Bronchial epithelial cell (primary cell): ENCODE measurements at regions not wholly inside any gene's neighbourhood (a gene's known extent, or its start where the extent isn't known, plus 50 kb on each side); places are given as distances from the start of the nearest gene placed in this dataset.
"Not testable (repeated sequence)": the region's sequence is repeated elsewhere in the genome, so short reads cannot be mapped to it uniquely, and the experiment has no call there.

Experiments
- DNase-seq: peaks from one replicate; pipeline ENCODE4 v3.0.0-alpha.2; 2010; ENCODE audit warnings: low read depth
- FAIRE-seq: peaks from 2 replicates; lab custom pipeline; 2011; peaks lifted over from hg19 to GRCh38; lab: Jason Lieb, UNC
- H3K27me3 ChIP-seq: 2 replicates; pipeline ENCODE4 v1.5.1; 2011; ENCODE audit warnings: low read length; ENCODE audit not compliant: control insufficient read depth, insufficient read depth
- H3K36me3 ChIP-seq: 2 replicates; pipeline ENCODE4 v1.5.1; 2011; ENCODE audit warnings: low read length; ENCODE audit not compliant: control insufficient read depth, insufficient read depth
- H3K4me3 ChIP-seq: 2 replicates; pipeline ENCODE4 v1.5.1; 2011; ENCODE audit warnings: mild to moderate bottlenecking, low read depth, low read length, control low read depth
- TF ChIP-seq, protein P1 (sequence below): IDR thresholded peaks from 2 replicates; pipeline ENCODE4 v1.5.1; 2011; ENCODE audit warnings: mild to moderate bottlenecking, moderate library complexity, low read length, control low read depth, inconsistent platforms; ENCODE audit not compliant: insufficient read depth, severe bottlenecking

DNA sequence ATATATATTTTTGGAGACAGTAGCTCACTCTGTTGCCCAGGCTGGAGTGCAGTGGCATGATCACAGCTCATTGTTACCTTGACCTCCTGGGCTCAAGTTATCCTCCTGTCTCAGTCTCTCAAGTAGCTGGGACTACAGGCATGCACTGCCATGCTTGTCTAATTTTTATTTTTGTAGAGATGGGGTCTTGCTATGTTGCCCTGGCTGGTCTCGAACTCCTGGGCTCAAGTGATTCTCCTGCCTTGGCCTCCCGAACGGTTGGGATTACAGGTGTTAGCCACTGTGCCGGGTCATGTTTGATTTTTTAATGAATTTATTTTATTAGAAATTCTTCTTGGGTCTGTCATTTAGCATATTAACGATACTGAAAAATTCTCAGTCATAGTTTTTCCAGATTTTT lies 70.5 kb downstream of the TMEM270 start:
- FAIRE-seq (no peak), DNase-seq (no peak)
- TF ChIP-seq, protein P1, sequence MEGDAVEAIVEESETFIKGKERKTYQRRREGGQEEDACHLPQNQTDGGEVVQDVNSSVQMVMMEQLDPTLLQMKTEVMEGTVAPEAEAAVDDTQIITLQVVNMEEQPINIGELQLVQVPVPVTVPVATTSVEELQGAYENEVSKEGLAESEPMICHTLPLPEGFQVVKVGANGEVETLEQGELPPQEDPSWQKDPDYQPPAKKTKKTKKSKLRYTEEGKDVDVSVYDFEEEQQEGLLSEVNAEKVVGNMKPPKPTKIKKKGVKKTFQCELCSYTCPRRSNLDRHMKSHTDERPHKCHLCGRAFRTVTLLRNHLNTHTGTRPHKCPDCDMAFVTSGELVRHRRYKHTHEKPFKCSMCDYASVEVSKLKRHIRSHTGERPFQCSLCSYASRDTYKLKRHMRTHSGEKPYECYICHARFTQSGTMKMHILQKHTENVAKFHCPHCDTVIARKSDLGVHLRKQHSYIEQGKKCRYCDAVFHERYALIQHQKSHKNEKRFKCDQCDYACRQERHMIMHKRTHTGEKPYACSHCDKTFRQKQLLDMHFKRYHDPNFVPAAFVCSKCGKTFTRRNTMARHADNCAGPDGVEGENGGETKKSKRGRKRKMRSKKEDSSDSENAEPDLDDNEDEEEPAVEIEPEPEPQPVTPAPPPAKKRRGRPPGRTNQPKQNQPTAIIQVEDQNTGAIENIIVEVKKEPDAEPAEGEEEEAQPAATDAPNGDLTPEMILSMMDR, result no peak
- Histone ChIP-seq H3K36me3 (no peaks in the 10 kb centered on the region), H3K4me3 (no peak overlapping the region), H3K27me3 (no peaks in the 10 kb centered on the region)

DNA sequence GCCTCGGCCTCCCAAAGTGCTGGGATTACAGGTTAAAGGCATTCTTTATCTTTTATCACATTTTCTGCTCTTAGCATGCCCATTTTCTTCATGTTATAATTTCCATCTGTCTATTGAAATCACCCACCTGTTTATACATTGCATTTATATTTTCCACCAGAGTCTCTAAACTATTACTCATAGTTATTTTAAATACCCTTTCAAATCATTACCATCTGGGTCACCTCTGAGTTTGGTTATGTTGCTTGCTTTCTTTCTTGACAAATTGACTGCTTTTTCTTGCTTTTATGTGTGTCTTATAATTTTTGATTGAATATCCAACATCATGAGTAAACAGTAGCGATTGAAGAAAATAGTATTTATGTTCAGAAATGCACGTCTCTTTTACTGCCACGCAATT lies 71.4 kb downstream of the TMEM270 start:
- no peaks in the 10 kb centered on the region for H3K36me3 ChIP-seq
- TF ChIP-seq, protein P1, result no peak
- no peak for FAIRE-seq
- H3K4me3 ChIP-seq, result no peak overlapping the region
- no peaks in the 10 kb centered on the region for H3K27me3 ChIP-seq
- no peak for DNase-seq

DNA sequence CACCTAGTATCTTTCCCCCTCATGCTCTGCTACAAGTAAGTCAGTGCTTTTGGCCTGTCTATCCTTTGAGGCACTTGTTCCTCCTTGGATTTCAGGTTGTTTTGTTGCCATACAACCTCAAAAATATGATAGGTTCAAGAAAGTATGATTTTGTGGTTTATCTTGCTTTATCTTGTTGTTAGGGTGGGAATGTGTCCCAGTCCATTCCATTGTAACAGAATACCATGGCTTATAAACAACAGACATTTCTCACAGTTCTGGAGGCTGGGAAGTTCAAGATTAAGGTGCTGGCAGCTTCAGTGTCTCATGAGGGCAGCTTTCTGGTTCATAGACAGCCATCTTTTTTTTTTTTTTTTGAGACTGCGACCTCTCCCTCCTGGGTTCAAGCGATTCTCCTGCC lies 72.1 kb downstream of the TMEM270 start:
- TF ChIP-seq, protein P1, result no peak
- FAIRE-seq, result no peak
- DNase-seq, result no peak
- no peaks in the 10 kb centered on the region for H3K36me3 ChIP-seq
- H3K4me3 ChIP-seq, result no peak overlapping the region
- no peaks in the 10 kb centered on the region for H3K27me3 ChIP-seq

DNA sequence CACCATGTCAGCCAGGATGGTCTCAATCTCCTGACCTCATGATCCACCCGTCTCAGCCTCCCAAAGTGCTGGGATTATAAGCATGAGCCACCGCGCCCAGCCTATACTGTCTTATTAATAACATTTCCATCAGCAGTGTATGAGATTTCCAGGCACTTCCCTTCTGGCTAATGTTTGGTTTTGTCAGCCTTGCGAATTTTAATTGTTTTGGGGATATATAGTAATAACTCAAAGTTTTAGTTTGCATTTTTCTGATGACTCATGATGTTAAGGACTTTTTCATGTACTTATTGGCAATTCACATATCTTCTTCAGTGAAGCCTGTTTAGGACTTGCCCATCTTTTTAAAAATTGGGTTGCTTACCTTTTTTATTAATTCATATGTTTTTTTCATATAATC lies 76.0 kb downstream of the TMEM270 start:
- Histone ChIP-seq H3K27me3 (no peaks in the 10 kb centered on the region), H3K4me3 (no peak overlapping the region), H3K36me3 (no peaks in the 10 kb centered on the region)
- FAIRE-seq (no peak), DNase-seq (no peak)
- TF ChIP-seq, protein P1, result no peak

DNA sequence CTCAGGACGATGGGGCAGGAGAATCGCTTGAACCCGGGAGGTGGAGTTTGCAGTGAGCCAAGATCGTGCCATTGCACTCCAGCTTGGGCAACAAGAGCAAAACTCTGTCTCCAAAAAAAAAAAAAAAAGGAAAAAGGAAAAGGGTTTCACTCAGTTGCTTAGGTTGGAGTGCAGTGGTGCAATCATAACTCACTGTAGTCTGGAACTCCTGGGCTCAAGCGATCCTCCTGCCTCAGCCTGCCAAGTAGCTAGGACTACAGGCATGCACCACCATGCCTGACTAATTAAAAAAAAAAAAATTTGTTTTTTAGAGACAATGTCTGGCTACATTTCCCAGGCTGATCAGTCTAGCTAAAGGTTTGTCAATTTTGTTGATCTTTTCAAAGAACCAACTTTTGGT lies 76.7 kb downstream of the TMEM270 start:
- not testable (repeated sequence) for FAIRE-seq

DNA sequence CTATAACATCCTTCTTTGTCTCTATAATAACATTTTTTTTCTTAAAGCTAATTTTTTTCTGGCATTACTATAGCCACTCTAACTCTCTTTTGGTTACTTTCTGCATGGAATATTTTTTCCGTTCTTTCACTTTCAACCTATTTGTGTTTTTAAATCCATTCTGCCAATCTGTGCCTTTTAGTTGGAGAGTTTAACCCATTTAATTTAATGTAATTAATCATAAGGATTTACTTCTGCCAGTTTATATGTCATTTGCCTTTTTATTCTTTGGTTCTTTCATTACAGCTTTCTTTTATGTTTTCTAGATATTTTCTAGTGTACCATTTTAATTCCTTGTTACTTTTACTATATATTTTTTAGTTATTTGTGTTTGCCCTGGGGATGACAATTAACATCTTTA lies 78.6 kb downstream of the TMEM270 start:
- FAIRE-seq, result no peak
- no peak overlapping the region for H3K4me3 ChIP-seq

More for the DNA sequence above, 76.7 kb downstream of the TMEM270 start:
- H3K36me3 ChIP-seq, H3K4me3 ChIP-seq, H3K27me3 ChIP-seq: not testable (repeated sequence)
- peak; percentile 27 for DNase-seq

More for the DNA sequence above, 78.6 kb downstream of the TMEM270 start:
- no peak for DNase-seq
- TF ChIP-seq, protein P1, result no peak
- no peaks in the 10 kb centered on the region for H3K36me3 ChIP-seq
- H3K27me3 ChIP-seq, result no peaks in the 10 kb centered on the region
